GM12801 (cell line): ENCODE measurements at regions not wholly inside any gene's neighbourhood (a gene's known extent, or its start where the extent isn't known, plus 50 kb on each side); places are given as distances from the start of the nearest gene placed in this dataset.

ENCODE experiments used
- CTCF ChIP-seq: IDR thresholded peaks from one replicate; pipeline ENCODE4 v1.5.1; 2011; ENCODE audit warnings: control low read depth; ENCODE audit not compliant: insufficient read length; ENCODE audit errors: extremely low read depth

- TF ChIP-seq CTCF, result no peak
Measured at GRCh38 chr16:65622871-65623270, 501.0 kb upstream of the CDH11 start.

GRCh38 chr16:65622151-65622550, 500.3 kb upstream of the CDH11 start:
- no peak for TF ChIP-seq CTCF

GRCh38 chr16:65621640-65622039, 499.8 kb upstream of the CDH11 start:
- no peak for TF ChIP-seq CTCF

GRCh38 chr16:65619606-65620005, 497.7 kb upstream of the CDH11 start:
- no peak for TF ChIP-seq CTCF

GRCh38 chr16:65618931-65619330, 497.1 kb upstream of the CDH11 start:
- no peak for TF ChIP-seq CTCF

GRCh38 chr16:65618333-65618732, 496.5 kb upstream of the CDH11 start:
- no peak for TF ChIP-seq CTCF

- TF ChIP-seq CTCF, result no peak
Measured at GRCh38 chr16:65617421-65617820, 495.6 kb upstream of the CDH11 start.

GRCh38 chr16:65608455-65608854, 486.6 kb upstream of the CDH11 start:
- TF ChIP-seq CTCF, result no peak
